Neural cell (in vitro differentiated cells): ENCODE measurements at regions not wholly inside any gene's neighbourhood (a gene's known extent, or its start where the extent isn't known, plus 50 kb on each side); places are given as distances from the start of the nearest gene placed in this dataset.

Source experiments
- EZH2 ChIP-seq: fragments of 200-600, 300-800 bp; shearing (Covaris generic), sonication (generic); IDR thresholded peaks from 2 replicates; pipeline ENCODE4 v1.6.1; 2014; ENCODE audit warnings: antibody characterized with exemption, low read length, borderline replicate concordance, mild to moderate bottlenecking; ENCODE audit not compliant: insufficient read depth, poor library complexity, severe bottlenecking
- SMC3 ChIP-seq: fragments of 450-650 bp; conservative IDR thresholded peaks from 2 replicates; pipeline ENCODE4 v1.6.1; 2014; ENCODE audit warnings: antibody characterized with exemption, mild to moderate bottlenecking, moderate library complexity; ENCODE audit not compliant: poor library complexity

GRCh38 chr10:2850202-2850601, 217.1 kb upstream of the PFKP start:
- no peak for TF ChIP-seq EZH2
- no peak for TF ChIP-seq SMC3
